ENCODE measurements at regions not wholly inside any gene's neighbourhood (a gene's known extent, or its start where the extent isn't known, plus 50 kb on each side); places are given as distances from the start of the nearest gene placed in this dataset.

- TF ChIP-seq POLR2A (IDR thresholded peaks at IDR 0.05), result no peak
- TF ChIP-seq, protein P1, sequence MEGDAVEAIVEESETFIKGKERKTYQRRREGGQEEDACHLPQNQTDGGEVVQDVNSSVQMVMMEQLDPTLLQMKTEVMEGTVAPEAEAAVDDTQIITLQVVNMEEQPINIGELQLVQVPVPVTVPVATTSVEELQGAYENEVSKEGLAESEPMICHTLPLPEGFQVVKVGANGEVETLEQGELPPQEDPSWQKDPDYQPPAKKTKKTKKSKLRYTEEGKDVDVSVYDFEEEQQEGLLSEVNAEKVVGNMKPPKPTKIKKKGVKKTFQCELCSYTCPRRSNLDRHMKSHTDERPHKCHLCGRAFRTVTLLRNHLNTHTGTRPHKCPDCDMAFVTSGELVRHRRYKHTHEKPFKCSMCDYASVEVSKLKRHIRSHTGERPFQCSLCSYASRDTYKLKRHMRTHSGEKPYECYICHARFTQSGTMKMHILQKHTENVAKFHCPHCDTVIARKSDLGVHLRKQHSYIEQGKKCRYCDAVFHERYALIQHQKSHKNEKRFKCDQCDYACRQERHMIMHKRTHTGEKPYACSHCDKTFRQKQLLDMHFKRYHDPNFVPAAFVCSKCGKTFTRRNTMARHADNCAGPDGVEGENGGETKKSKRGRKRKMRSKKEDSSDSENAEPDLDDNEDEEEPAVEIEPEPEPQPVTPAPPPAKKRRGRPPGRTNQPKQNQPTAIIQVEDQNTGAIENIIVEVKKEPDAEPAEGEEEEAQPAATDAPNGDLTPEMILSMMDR (IDR thresholded peaks at IDR 0.05), result no peak
- no peak for TF ChIP-seq POLR2AphosphoS5 (IDR thresholded peaks at IDR 0.05)
- no peak for TF ChIP-seq EP300 (IDR thresholded peaks at IDR 0.05)
Observed at GRCh38 chr15:53833134-53833624, 73.7 kb upstream of the WDR72 start.

Measured in stomach (tissue), 4 donors.